GM21515 (cell line): ENCODE measurements at regions not wholly inside any gene's neighbourhood (a gene's known extent, or its start where the extent isn't known, plus 50 kb on each side); places are given as distances from the start of the nearest gene placed in this dataset.

Source experiments
- ATAC-seq: cut with Tn5 transposase; IDR thresholded peaks from one replicate; pipeline ENCODE4 v1.9.1; 2021; ENCODE audit not compliant: unreplicated experiment

GRCh38 chr1:216924732-216925131, 201.5 kb upstream of the ESRRG start:
- no peak for ATAC-seq

GRCh38 chr1:216923601-216924000, 200.4 kb upstream of the ESRRG start:
- no peak for ATAC-seq

- no peak for ATAC-seq
Measured at GRCh38 chr1:216922406-216922805, 199.2 kb upstream of the ESRRG start.

GRCh38 chr1:216921866-216922265, 198.6 kb upstream of the ESRRG start:
- no peak for ATAC-seq

- no peak for ATAC-seq
Measured at GRCh38 chr1:216919060-216919970, 196.1 kb upstream of the ESRRG start.

- ATAC-seq: no peak
Measured at GRCh38 chr1:216916890-216917438, 193.7 kb upstream of the ESRRG start.

- no peak for ATAC-seq
Measured at GRCh38 chr1:216914974-216915373, 191.7 kb upstream of the ESRRG start.

GRCh38 chr1:216913976-216914375, 190.7 kb upstream of the ESRRG start:
- ATAC-seq: no peak

GRCh38 chr1:216910081-216910840, 187.0 kb upstream of the ESRRG start:
- ATAC-seq: no peak

GRCh38 chr1:216908126-216908525, 184.9 kb upstream of the ESRRG start:
- ATAC-seq: no peak

- ATAC-seq: no peak
Measured at GRCh38 chr1:216907100-216907499, 183.9 kb upstream of the ESRRG start.

GRCh38 chr1:216905781-216906180, 182.6 kb upstream of the ESRRG start:
- ATAC-seq: no peak

GRCh38 chr1:216905137-216905536, 181.9 kb upstream of the ESRRG start:
- no peak for ATAC-seq

- no peak for ATAC-seq
Measured at GRCh38 chr1:216904471-216904870, 181.2 kb upstream of the ESRRG start.

- ATAC-seq: no peak
Measured at GRCh38 chr1:216903382-216903740, 180.1 kb upstream of the ESRRG start.

- no peak for ATAC-seq
Measured at GRCh38 chr1:216902669-216903381, 179.6 kb upstream of the ESRRG start.

GRCh38 chr1:216900116-216900620, 176.9 kb upstream of the ESRRG start:
- no peak for ATAC-seq

GRCh38 chr1:216898801-216899200, 175.6 kb upstream of the ESRRG start:
- no peak for ATAC-seq

GRCh38 chr1:216896146-216896545, 172.9 kb upstream of the ESRRG start:
- ATAC-seq: no peak

GRCh38 chr1:216894494-216894893, 171.3 kb upstream of the ESRRG start:
- no peak for ATAC-seq

- no peak for ATAC-seq
Measured at GRCh38 chr1:216892581-216893160, 169.4 kb upstream of the ESRRG start.
